Uterus (tissue), 3 donors: ENCODE measurements at regions not wholly inside any gene's neighbourhood (a gene's known extent, or its start where the extent isn't known, plus 50 kb on each side); places are given as distances from the start of the nearest gene placed in this dataset.

Experiments used
- DNase-seq, 2 donors: peaks; one replicate each; pipeline ENCODE4 v3.0.0-alpha.2; 2019 to 2020
- H3K27ac ChIP-seq, 2 donors: fragments of 200-600 bp; sonication (generic); 1 replicate in 1 of 2; 2 replicates in 1 of 2; pipeline ENCODE4 v1.5.1; 2016 to 2018
- H3K27me3 ChIP-seq, 2 donors: fragments of 200-600 bp; sonication (generic); one replicate each; pipeline ENCODE4 v1.5.1; 2018 to 2019; ENCODE audit warnings: control low read depth in 1 of 2
- H3K36me3 ChIP-seq, 2 donors: fragments of 200-600 bp; sonication (generic); one replicate each; pipeline ENCODE4 v1.5.1; 2019; ENCODE audit warnings: control low read depth in 1 of 2
- H3K4me1 ChIP-seq, 2 donors: fragments of 200-600 bp; sonication (generic); one replicate each; pipeline ENCODE4 v1.5.1; 2018 to 2019; ENCODE audit warnings: control low read depth in 1 of 2
- H3K4me3 ChIP-seq, 2 donors: fragments of 200-600 bp; sonication (generic); 1 replicate in 1 of 2; 2 replicates in 1 of 2; pipeline ENCODE4 v1.5.1; 2018 to 2019; ENCODE audit warnings: mild to moderate bottlenecking in 1 of 2
- H3K9me3 ChIP-seq, 2 donors: fragments of 200-600 bp; sonication (generic); one replicate each; pipeline ENCODE4 v1.5.1; 2019; ENCODE audit warnings: control low read depth in 1 of 2
- CTCF ChIP-seq, 4 experiments: fragments of 200-600 bp in 2 of 4; fragments of 450-650 bp in 2 of 4; sonication (generic) in 2 of 4; IDR thresholded peaks; one replicate each; pipeline ENCODE4 v1.5.1; 2016 to 2019; ENCODE audit warnings: antibody characterized with exemption in 4 of 4, mild to moderate bottlenecking in 2 of 4, moderate library complexity in 1 of 4
- POLR2A ChIP-seq, 2 donors: fragments of 450-650 bp; IDR thresholded peaks; one replicate each; pipeline ENCODE4 v1.6.1; 2016; ENCODE audit warnings: antibody characterized with exemption in 2 of 2, mild to moderate bottlenecking in 1 of 2, moderate library complexity in 1 of 2
- intact Hi-C: fragments of 100-400 bp; cut with DNase I; formaldehyde crosslinking; loops from one replicate; pipeline ENCODE4 v1.15.1; 2023; ENCODE audit warnings: low total_unique reads
- donor health status: DM: yes; HTN: yes; CAD: no.

GRCh38 chr5:88658886-88659285 lies 224.1 kb downstream of the MEF2C start:
- no peak overlapping the region for H3K4me3 ChIP-seq
- intact Hi-C loops: no loop called here
- DNase-seq: no peak
- H3K4me1 ChIP-seq: no peaks in the 10 kb centered on the region
- H3K9me3 ChIP-seq: no peaks in the 10 kb centered on the region
- H3K27me3 ChIP-seq: peaks cover 17 to 41% of the 10 kb centered on the region in 2 donors
- H3K27ac ChIP-seq: no peak overlapping the region
- H3K36me3 ChIP-seq: no peaks in the 10 kb centered on the region
- TF ChIP-seq CTCF (IDR thresholded peaks at IDR 0.05) (no peak), POLR2A (IDR thresholded peaks at IDR 0.05) (no peak)

- TF ChIP-seq CTCF (IDR thresholded peaks at IDR 0.05): no peak
- TF ChIP-seq POLR2A (IDR thresholded peaks at IDR 0.05): no peak
- H3K27ac ChIP-seq: no peak overlapping the region
- intact Hi-C loops: no loop called here
- no peak for DNase-seq
- H3K27me3 ChIP-seq: peaks cover 17 to 36% of the 10 kb centered on the region in 2 donors
- H3K4me3 ChIP-seq: no peak overlapping the region
- H3K36me3 ChIP-seq: no peaks in the 10 kb centered on the region
- no peaks in the 10 kb centered on the region for H3K4me1 ChIP-seq
- no peaks in the 10 kb centered on the region for H3K9me3 ChIP-seq
Measured at GRCh38 chr5:88657906-88658775, 224.8 kb downstream of the MEF2C start.

DNA sequence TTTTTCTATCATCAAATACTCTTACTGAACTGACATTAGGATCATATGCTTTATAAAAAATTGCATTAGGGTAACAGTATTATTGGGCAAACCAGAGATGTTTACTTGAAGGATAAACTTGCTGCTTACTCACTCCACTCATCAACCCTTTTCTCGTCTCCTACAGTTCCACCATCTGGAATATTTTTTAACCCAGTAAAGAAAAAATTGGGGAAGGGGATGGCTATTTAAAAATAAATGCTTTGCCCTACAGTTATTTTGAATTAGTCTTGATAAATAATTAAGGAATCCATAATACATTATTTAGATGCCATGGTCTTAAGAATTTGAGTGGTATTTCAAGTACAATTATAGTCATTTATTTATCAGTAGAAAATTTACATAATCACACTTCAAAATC lies 225.8 kb downstream of the MEF2C start:
- peaks cover 13 to 26% of the 10 kb centered on the region in 2 donors for H3K27me3 ChIP-seq
- intact Hi-C loops: no loop called here
- DNase-seq: no peak
- no peaks in the 10 kb centered on the region for H3K36me3 ChIP-seq
- TF ChIP-seq POLR2A (IDR thresholded peaks at IDR 0.05): no peak
- no peak for TF ChIP-seq CTCF (IDR thresholded peaks at IDR 0.05)
- no peak overlapping the region for H3K4me3 ChIP-seq
- no peaks in the 10 kb centered on the region for H3K9me3 ChIP-seq
- H3K4me1 ChIP-seq: no peaks in the 10 kb centered on the region
- no peak overlapping the region for H3K27ac ChIP-seq

- intact Hi-C loops: no loop called here
- TF ChIP-seq CTCF (IDR thresholded peaks at IDR 0.05) (no peak), POLR2A (IDR thresholded peaks at IDR 0.05) (no peak)
- no peak overlapping the region for H3K27ac ChIP-seq
- DNase-seq: no peak
- no peak overlapping the region for H3K4me3 ChIP-seq
- H3K9me3 ChIP-seq: no peaks in the 10 kb centered on the region
- H3K27me3 ChIP-seq: peaks cover 8 to 18% of the 10 kb centered on the region in 2 donors
- no peaks in the 10 kb centered on the region for H3K36me3 ChIP-seq
- H3K4me1 ChIP-seq: no peaks in the 10 kb centered on the region
Measured at GRCh38 chr5:88656221-88656950, 226.6 kb downstream of the MEF2C start.

DNA sequence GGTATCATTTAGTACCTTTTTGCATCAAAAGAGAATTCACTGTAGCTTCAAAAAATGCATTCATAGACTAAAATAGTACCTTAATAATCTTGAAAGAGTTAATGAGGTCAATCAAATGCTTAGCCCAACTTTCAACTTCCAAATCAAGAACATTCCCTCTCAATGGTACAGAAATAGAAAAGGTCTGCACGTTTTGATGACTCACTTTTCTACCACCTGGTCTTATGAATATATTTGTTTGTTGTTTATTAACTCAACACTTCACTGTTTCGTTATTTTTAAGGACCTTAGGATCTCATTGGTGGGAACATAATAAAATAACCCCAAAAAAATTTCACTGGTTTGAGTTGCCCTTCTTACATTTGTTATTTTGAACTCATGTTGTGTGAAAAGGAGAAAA lies 229.5 kb downstream of the MEF2C start:
- H3K27me3 ChIP-seq: peaks cover 0 to 5% of the 10 kb centered on the region in 2 donors
- TF ChIP-seq CTCF (IDR thresholded peaks at IDR 0.05) (no peak), POLR2A (IDR thresholded peaks at IDR 0.05) (no peak)
- H3K9me3 ChIP-seq: no peaks in the 10 kb centered on the region
- no peak overlapping the region for H3K27ac ChIP-seq
- no peaks in the 10 kb centered on the region for H3K4me1 ChIP-seq
- H3K4me3 ChIP-seq: no peak overlapping the region
- no peak for DNase-seq
- H3K36me3 ChIP-seq: no peaks in the 10 kb centered on the region
- intact Hi-C loops: no loop called here
